ENCODE measurements at regions not wholly inside any gene's neighbourhood (a gene's known extent, or its start where the extent isn't known, plus 50 kb on each side); places are given as distances from the start of the nearest gene placed in this dataset.

DNA sequence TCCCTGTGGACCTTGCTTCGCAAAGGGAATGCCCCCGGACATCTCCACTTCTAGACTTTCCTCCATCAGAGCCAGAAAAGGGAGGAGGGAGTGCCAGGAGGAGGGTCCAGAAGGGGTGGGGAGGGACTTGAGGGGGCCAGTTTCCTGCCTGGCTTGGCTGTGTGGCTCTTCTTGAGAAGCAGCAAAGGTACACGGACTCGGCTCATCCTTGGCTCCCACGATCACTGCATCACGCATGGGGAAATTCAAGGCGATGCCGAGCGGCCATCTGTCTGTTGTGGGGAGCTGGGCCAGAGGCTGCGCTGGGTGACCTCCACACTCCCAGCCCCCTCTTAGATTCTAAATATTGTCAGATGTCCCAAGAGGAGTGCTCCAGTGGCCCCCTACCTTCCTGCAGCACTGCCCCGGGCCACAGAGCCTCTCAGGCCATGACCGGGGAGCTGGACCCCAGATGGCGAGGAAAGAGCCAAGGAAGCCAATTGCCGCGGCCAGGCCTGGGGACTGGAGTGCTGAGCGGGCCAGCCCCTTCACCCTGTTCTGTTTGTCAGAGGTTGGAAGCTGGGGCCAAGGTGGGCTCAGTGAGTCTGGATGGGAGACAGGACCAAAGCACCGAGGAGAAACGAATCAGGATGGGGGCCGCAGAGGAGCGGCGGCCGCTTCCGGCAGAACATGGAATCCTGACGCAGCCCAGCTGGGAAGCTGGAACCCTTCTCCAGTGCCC, 104.5 kb downstream of the RBFOX3 start:
- no peak overlapping the region for H3K9ac ChIP-seq (ENCODE audit: low read length)
- H3K27me3 ChIP-seq (ENCODE audit: insufficient read depth, low read length): peaks cover 24% of the 10 kb centered on the region; the same call in 1 of the 2 replicates
- H3K79me2 ChIP-seq (ENCODE audit: insufficient read depth, low read length): no peaks in the 10 kb centered on the region
- H3K4me1 ChIP-seq (ENCODE audit: control insufficient read depth in 1 of 2, insufficient read depth in 2 of 2, low read length in 2 of 2): no peaks in the 10 kb centered on the region
- ATAC-seq: no peak
- TF ChIP-seq ELF1 (IDR thresholded peaks at IDR 0.05; ENCODE audit: borderline replicate concordance, low read depth): no peak
- TF ChIP-seq, protein P1, sequence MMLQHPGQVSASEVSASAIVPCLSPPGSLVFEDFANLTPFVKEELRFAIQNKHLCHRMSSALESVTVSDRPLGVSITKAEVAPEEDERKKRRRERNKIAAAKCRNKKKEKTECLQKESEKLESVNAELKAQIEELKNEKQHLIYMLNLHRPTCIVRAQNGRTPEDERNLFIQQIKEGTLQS (IDR thresholded peaks at IDR 0.05): no peak
- TF ChIP-seq SIN3A (IDR thresholded peaks at IDR 0.05; ENCODE audit: low read depth): no peak
- TF ChIP-seq ZNF274 (IDR thresholded peaks at IDR 0.05; ENCODE audit: low read depth, low read length): no peak
- no peak for TF ChIP-seq FOSL1 (IDR thresholded peaks at IDR 0.05; ENCODE audit: low read depth)
- TF ChIP-seq EGR1 (IDR thresholded peaks at IDR 0.05; ENCODE audit: low read depth): no peak
- TF ChIP-seq, protein P2, sequence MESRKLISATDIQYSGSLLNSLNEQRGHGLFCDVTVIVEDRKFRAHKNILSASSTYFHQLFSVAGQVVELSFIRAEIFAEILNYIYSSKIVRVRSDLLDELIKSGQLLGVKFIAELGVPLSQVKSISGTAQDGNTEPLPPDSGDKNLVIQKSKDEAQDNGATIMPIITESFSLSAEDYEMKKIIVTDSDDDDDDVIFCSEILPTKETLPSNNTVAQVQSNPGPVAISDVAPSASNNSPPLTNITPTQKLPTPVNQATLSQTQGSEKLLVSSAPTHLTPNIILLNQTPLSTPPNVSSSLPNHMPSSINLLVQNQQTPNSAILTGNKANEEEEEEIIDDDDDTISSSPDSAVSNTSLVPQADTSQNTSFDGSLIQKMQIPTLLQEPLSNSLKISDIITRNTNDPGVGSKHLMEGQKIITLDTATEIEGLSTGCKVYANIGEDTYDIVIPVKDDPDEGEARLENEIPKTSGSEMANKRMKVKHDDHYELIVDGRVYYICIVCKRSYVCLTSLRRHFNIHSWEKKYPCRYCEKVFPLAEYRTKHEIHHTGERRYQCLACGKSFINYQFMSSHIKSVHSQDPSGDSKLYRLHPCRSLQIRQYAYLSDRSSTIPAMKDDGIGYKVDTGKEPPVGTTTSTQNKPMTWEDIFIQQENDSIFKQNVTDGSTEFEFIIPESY (IDR thresholded peaks at IDR 0.05; ENCODE audit: extremely low read depth, insufficient replicate concordance, low read length): no peak
- RAD21 ChIA-PET (ENCODE audit: low non-redundant PET in 1 of 2, low total read pairs in 2 of 2, uncharacterized antibody in 2 of 2, unreplicated experiment in 2 of 2): no interaction called here
- H3K36me3 ChIP-seq (ENCODE audit: control insufficient read depth in 1 of 2, insufficient read depth in 2 of 2, low read length in 2 of 2): no peaks in the 10 kb centered on the region
- DNase-seq (ENCODE audit: low read depth, low spot score): no peak
- no TSS peak for BruUV-seq (replicated peaks)
- intact Hi-C loops (cut with micrococcal nuclease): no loop called here
- no peaks in the 10 kb centered on the region for H4K20me1 ChIP-seq (ENCODE audit: insufficient read depth)
- H3K9me2 ChIP-seq (ENCODE audit: insufficient read depth): no peaks in the 10 kb centered on the region
- no peak overlapping the region for H3K4me2 ChIP-seq (ENCODE audit: low read length)
- peaks cover 0 to 2% of the 10 kb centered on the region in 2 experiments; a peak in 1 of 4 replicates for H3K9me3 ChIP-seq (ENCODE audit: control insufficient read depth in 1 of 2, insufficient read depth in 1 of 2, low read depth in 1 of 2, low read length in 2 of 2)
- H2AFZ ChIP-seq (ENCODE audit: low read depth, low read length, poor library complexity, severe bottlenecking): no peak overlapping the region
- CTCF ChIA-PET: no interaction called here
- POLR2A ChIA-PET: no interaction called here
- H3K27ac ChIP-seq (ENCODE audit: low read depth, low read length): no peak overlapping the region
- no peak overlapping the region for H3K4me3 ChIP-seq (replicated peaks in 1 of 2; ENCODE audit: low read depth in 1 of 2, low read length in 2 of 2)

DNA sequence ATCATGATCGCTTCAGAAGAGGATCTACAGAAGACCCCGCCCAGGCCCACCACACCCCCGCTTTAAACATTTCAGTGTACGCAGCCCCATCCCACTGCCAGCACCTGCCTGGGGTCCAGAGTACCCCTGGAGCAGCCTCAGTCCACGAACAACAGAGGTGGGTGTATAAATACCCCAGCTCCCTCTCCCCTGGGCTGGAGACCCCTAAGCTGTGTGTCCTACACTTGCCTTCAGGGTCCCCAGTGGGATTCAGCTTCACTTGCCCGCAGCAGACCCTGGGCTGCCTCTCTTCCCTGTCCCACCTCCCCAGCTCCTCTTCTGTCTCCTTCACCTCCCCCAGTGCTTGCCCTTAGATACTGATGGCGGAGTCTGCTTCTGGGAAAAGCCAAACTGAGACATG, 105.7 kb downstream of the RBFOX3 start:
- Histone ChIP-seq H3K4me3 (replicated peaks in 1 of 2; ENCODE audit: low read depth in 1 of 2, low read length in 2 of 2) (no peak overlapping the region), H3K36me3 (ENCODE audit: control insufficient read depth in 1 of 2, insufficient read depth in 2 of 2, low read length in 2 of 2) (no peaks in the 10 kb centered on the region), H3K4me2 (ENCODE audit: low read length) (no peak overlapping the region), H3K9ac (ENCODE audit: low read length) (no peak overlapping the region), H3K9me3 (ENCODE audit: control insufficient read depth in 1 of 2, insufficient read depth in 1 of 2, low read depth in 1 of 2, low read length in 2 of 2) (no peaks in the 10 kb centered on the region), H3K27ac (ENCODE audit: low read depth, low read length) (no peak overlapping the region), H3K4me1 (ENCODE audit: control insufficient read depth in 1 of 2, insufficient read depth in 2 of 2, low read length in 2 of 2) (no peaks in the 10 kb centered on the region), H3K27me3 (ENCODE audit: insufficient read depth, low read length) (peaks cover 27% of the 10 kb centered on the region; the same call in 1 of the 2 replicates), H3K9me2 (ENCODE audit: insufficient read depth) (no peaks in the 10 kb centered on the region), H3K79me2 (ENCODE audit: insufficient read depth, low read length) (no peaks in the 10 kb centered on the region), H2AFZ (ENCODE audit: low read depth, low read length, poor library complexity, severe bottlenecking) (no peak overlapping the region), H4K20me1 (ENCODE audit: insufficient read depth) (no peaks in the 10 kb centered on the region)
- no peak for TF ChIP-seq CBX3 (IDR thresholded peaks at IDR 0.05; ENCODE audit: low read depth)
- TF ChIP-seq POLR2A (IDR thresholded peaks at IDR 0.05; ENCODE audit: borderline replicate concordance, extremely low read depth, insufficient read depth, insufficient read length): no peak
- no peak for TF ChIP-seq JUND (IDR thresholded peaks at IDR 0.05)
- TF ChIP-seq ELF1 (IDR thresholded peaks at IDR 0.05; ENCODE audit: borderline replicate concordance, low read depth): no peak
- no peak for TF ChIP-seq EZH2phosphoT487 (IDR thresholded peaks at IDR 0.05; ENCODE audit: borderline replicate concordance)
- TF ChIP-seq RAD21 (IDR thresholded peaks at IDR 0.05; ENCODE audit: low read depth): no peak
- no peak for TF ChIP-seq YY1 (IDR thresholded peaks at IDR 0.05; ENCODE audit: extremely low read depth, insufficient replicate concordance, low read depth, low read length)
- TF ChIP-seq CEBPB (IDR thresholded peaks at IDR 0.05; ENCODE audit: low read depth): no peak
- TF ChIP-seq, protein P1 (IDR thresholded peaks at IDR 0.05): no peak
- TF ChIP-seq, protein P2 (IDR thresholded peaks at IDR 0.05; ENCODE audit: extremely low read depth, insufficient replicate concordance, low read length): no peak
- TF ChIP-seq ZFX (IDR thresholded peaks at IDR 0.05): no peak
- TF ChIP-seq SP1 (IDR thresholded peaks at IDR 0.05; ENCODE audit: low read depth): no peak
- no peak for TF ChIP-seq EZH2 (IDR thresholded peaks at IDR 0.05)
- ATAC-seq (no peak), DNase-seq (ENCODE audit: low read depth, low spot score) (no peak)
- no TSS peak for BruUV-seq (replicated peaks)
- ChIA-PET POLR2A (no interaction called here), RAD21 (ENCODE audit: low non-redundant PET in 1 of 2, low total read pairs in 2 of 2, uncharacterized antibody in 2 of 2, unreplicated experiment in 2 of 2) (no interaction called here), CTCF (no interaction called here)
- intact Hi-C loops (cut with micrococcal nuclease): no loop called here
